Spleen (tissue), 7 donors: ENCODE measurements at regions not wholly inside any gene's neighbourhood (a gene's known extent, or its start where the extent isn't known, plus 50 kb on each side); places are given as distances from the start of the nearest gene placed in this dataset.

ENCODE experiments used
- POLR2A ChIP-seq, 3 donors: fragments of 450-650 bp; IDR thresholded peaks; one replicate each; pipeline ENCODE4 v1.5.1; 2017; ENCODE audit warnings: antibody characterized with exemption in 3 of 3, mild to moderate bottlenecking in 1 of 3
- POLR2AphosphoS5 ChIP-seq, 3 donors: sonication (generic); formaldehyde crosslinking; IDR thresholded peaks; one replicate each; pipeline ENCODE4 v1.5.1; 2017; ENCODE audit warnings: antibody characterized with exemption in 3 of 3
- TF ChIP-seq, protein P1 (sequence below), 11 experiments: fragments of 200-600 bp in 7 of 11; fragments of 450-650 bp in 4 of 11; sonication (generic) in 4 of 11; IDR thresholded peaks in 8 of 11; conservative IDR thresholded peaks in 3 of 11; 1 replicate in 7 of 11; 2 replicates in 4 of 11; pipeline versions ENCODE4 v1.4.0 to v1.8.0; 2016 to 2021; ENCODE audit warnings: antibody characterized with exemption in 11 of 11, inconsistent platforms in 4 of 11, mild to moderate bottlenecking in 1 of 11
- donor health status: DM: no; HTN: no; CAD: no; lungs with moderate emphysema.
- donor health status: DM: no; HTN: no; CAD: no.
- donor health status: DM: no; HTN: no; CAD: no.

DNA sequence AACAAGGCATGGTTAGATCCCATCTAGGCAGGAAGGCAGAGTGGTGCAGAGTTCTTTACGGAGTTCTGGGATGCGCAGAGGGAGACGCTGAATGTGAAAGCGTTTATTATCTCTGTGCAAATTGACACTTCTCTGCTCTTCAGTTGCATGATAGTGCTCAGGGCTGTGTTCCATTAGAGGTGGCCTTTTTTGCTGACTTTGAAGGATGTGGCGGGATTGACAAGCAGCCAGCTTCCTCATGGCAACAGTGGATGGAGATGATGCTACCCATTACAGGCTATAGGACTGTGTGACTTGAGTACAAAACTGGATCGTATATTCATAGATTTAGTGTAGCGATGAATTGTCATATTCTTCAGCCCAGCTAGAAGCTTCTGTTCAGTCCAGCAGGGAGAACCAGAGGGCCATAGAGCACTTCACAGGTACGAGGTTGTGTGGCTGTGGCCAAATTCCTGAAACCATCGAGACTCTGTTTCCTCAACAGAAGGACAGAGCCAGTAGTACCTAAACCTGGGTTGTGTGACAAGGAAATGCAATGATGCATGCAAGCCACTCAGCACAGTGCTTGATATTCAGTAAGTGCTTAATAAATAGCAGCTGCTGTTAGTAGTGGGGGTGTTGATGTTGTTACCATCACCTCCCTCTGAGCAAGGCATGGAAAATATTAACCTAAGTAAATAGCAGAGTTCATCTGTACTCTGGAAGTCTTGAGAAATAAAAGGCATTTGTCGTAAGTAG, 430.0 kb upstream of the KAZN start:
- TF ChIP-seq, protein P1, sequence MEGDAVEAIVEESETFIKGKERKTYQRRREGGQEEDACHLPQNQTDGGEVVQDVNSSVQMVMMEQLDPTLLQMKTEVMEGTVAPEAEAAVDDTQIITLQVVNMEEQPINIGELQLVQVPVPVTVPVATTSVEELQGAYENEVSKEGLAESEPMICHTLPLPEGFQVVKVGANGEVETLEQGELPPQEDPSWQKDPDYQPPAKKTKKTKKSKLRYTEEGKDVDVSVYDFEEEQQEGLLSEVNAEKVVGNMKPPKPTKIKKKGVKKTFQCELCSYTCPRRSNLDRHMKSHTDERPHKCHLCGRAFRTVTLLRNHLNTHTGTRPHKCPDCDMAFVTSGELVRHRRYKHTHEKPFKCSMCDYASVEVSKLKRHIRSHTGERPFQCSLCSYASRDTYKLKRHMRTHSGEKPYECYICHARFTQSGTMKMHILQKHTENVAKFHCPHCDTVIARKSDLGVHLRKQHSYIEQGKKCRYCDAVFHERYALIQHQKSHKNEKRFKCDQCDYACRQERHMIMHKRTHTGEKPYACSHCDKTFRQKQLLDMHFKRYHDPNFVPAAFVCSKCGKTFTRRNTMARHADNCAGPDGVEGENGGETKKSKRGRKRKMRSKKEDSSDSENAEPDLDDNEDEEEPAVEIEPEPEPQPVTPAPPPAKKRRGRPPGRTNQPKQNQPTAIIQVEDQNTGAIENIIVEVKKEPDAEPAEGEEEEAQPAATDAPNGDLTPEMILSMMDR (IDR thresholded peaks at IDR 0.05 in 8 of 11, conservative IDR thresholded peaks at IDR 0.05 in 3 of 11), result no peak
- no peak for TF ChIP-seq POLR2A (IDR thresholded peaks at IDR 0.05)
- TF ChIP-seq POLR2AphosphoS5 (IDR thresholded peaks at IDR 0.05), result no peak
